ENCODE measurements at regions not wholly inside any gene's neighbourhood (a gene's known extent, or its start where the extent isn't known, plus 50 kb on each side); places are given as distances from the start of the nearest gene placed in this dataset.

- no peak for TF ChIP-seq POLR2A (IDR thresholded peaks at IDR 0.05)
- TF ChIP-seq CTCF (IDR thresholded peaks at IDR 0.05) = no peak
Observed at GRCh38 chr4:35793766-35794165, 450.5 kb downstream of the ARAP2 start.

All from right lobe of liver (tissue), 4 donors.